CD8-positive, alpha-beta memory T cell (primary cell): ENCODE measurements at regions not wholly inside any gene's neighbourhood (a gene's known extent, or its start where the extent isn't known, plus 50 kb on each side); places are given as distances from the start of the nearest gene placed in this dataset.

ENCODE experiments used
- CTCF ChIA-PET: fragments of 350-600 bp; sonication (Branson Sonifier 250); formaldehyde crosslinking; loops from one replicate; lab custom pipeline; 2021; ENCODE audit warnings: antibody characterized with exemption; lab: Charles Lee
- POLR2A ChIA-PET: fragments of 350-600 bp; sonication (Branson Sonifier 250); formaldehyde crosslinking; loops from one replicate; lab custom pipeline; 2021; ENCODE audit warnings: antibody characterized with exemption; lab: Charles Lee
- DNase-seq, 5 donors: peaks; one replicate each; pipeline versions ENCODE4 v3.0.0 to v3.0.0-alpha.2; 2020 to 2022; ENCODE audit warnings: mixed read lengths in 1 of 5
- H3K27ac ChIP-seq: one replicate; pipeline ENCODE4 v1.7.0; 2013; ENCODE audit warnings: low read depth, mild to moderate bottlenecking, low read length, moderate library complexity
- H3K27me3 ChIP-seq: 2 replicates; pipeline ENCODE4 v1.7.0; 2013; ENCODE audit warnings: low read length, mild to moderate bottlenecking; ENCODE audit not compliant: insufficient read depth, poor library complexity, severe bottlenecking
- H3K36me3 ChIP-seq: 2 replicates; pipeline ENCODE4 v1.7.0; 2013; ENCODE audit warnings: mild to moderate bottlenecking, low read length, moderate library complexity; ENCODE audit not compliant: insufficient read depth
- H3K4me1 ChIP-seq: 2 replicates; pipeline ENCODE4 v1.7.0; 2013; ENCODE audit warnings: mild to moderate bottlenecking, low read length, moderate library complexity; ENCODE audit not compliant: insufficient read depth
- H3K4me3 ChIP-seq: 2 replicates; pipeline ENCODE4 v1.7.0; 2013; ENCODE audit warnings: mild to moderate bottlenecking, low read length
- H3K9me3 ChIP-seq: 2 replicates; pipeline ENCODE4 v1.7.0; 2013; ENCODE audit warnings: mild to moderate bottlenecking, low read length
- H3K27ac Mint-ChIP-seq, 8 donors: one replicate each; pipeline ENCODE4 v1.8.0; 2020 to 2021; ENCODE audit warnings: mixed read lengths in 8 of 8, mild to moderate bottlenecking in 6 of 8, inconsistent platforms in 3 of 8, moderate library complexity in 3 of 8
- H3K27me3 Mint-ChIP-seq, 2 donors: one replicate each; pipeline ENCODE4 v1.8.0; 2020 to 2021; ENCODE audit warnings: mixed read lengths in 2 of 2, mild to moderate bottlenecking in 1 of 2, moderate library complexity in 1 of 2
- H3K36me3 Mint-ChIP-seq, 3 donors: one replicate each; pipeline ENCODE4 v1.8.0; 2020 to 2021; ENCODE audit warnings: mixed read lengths in 3 of 3, inconsistent platforms in 1 of 3, mild to moderate bottlenecking in 1 of 3
- H3K4me1 Mint-ChIP-seq, 3 donors: one replicate each; pipeline ENCODE4 v1.8.0; 2020 to 2021; ENCODE audit warnings: mixed read lengths in 3 of 3, inconsistent platforms in 1 of 3, mild to moderate bottlenecking in 1 of 3
- H3K4me3 Mint-ChIP-seq, 7 donors: one replicate each; pipeline ENCODE4 v1.8.0; 2020 to 2021; ENCODE audit warnings: mixed read lengths in 7 of 7, mild to moderate bottlenecking in 6 of 7, moderate library complexity in 4 of 7, inconsistent platforms in 2 of 7
- H3K9me3 Mint-ChIP-seq, 5 donors: one replicate each; pipeline ENCODE4 v1.8.0; 2020 to 2022; ENCODE audit warnings: mixed read lengths in 5 of 5, mild to moderate bottlenecking in 3 of 5, moderate library complexity in 2 of 5, inconsistent platforms in 1 of 5

DNA sequence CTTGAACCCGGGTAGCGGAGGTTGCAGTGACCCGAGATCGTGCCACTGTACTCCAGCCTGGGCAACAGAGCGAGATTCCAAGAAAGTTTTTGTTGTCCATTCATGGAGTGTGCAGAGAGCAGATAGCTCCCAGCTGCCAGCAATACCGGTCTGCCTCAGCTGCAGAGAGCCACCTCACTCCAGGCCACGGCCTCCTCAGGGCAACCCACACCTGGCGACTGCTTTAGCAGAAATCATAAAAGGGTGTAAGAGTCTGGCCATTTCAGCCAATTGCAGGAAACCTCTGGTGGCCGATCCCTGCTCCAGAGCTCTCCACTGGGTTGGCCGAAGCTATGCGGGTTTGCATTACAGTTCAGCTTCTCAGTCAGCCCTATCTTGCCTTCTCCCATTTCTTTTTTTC, 227.4 kb upstream of the BCOR start:
- Mint-ChIP-seq H3K27me3 (peaks cover 3 to 4% of the 10 kb centered on the region in 2 donors), H3K4me1 (no peaks in the 10 kb centered on the region), H3K36me3 (no peaks in the 10 kb centered on the region), H3K9me3 (peaks cover 3 to 11% (median 8%) of the 10 kb centered on the region in 5 donors), H3K27ac (no peak overlapping the region), H3K4me3 (no peak overlapping the region)
- Histone ChIP-seq H3K4me1 (no peaks in the 10 kb centered on the region), H3K4me3 (no peak overlapping the region), H3K27ac (no peak overlapping the region), H3K27me3 (no peaks in the 10 kb centered on the region), H3K36me3 (no peaks in the 10 kb centered on the region), H3K9me3 (no peaks in the 10 kb centered on the region)
- POLR2A ChIA-PET, result no interaction called here
- CTCF ChIA-PET, result no interaction called here
- DNase-seq, result no peak

DNA sequence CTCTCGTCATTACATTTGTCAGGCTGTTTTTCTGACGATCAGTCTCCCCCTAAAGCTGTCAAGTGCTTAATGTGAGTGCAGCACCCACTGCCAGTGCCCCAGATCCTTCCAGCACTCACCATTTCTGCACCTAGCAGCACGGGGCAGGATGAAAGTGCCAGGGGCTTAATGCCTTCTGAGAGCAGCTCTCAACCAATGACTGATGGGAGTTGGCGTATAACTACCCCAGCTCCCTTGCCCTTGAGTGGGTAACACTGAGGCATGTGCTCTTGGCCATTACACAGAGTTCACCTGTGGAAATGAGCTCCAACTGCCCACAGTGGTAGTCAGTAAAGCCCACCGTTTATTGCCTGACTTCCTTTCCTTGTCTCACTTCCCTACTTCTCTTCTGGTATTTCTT, 226.2 kb upstream of the BCOR start:
- Mint-ChIP-seq H3K36me3 (no peaks in the 10 kb centered on the region), H3K4me1 (no peaks in the 10 kb centered on the region), H3K4me3 (no peak overlapping the region), H3K27ac (no peak overlapping the region), H3K27me3 (peaks cover 3 to 5% of the 10 kb centered on the region in 2 donors), H3K9me3 (peaks cover 3 to 16% (median 11%) of the 10 kb centered on the region in 5 donors)
- Histone ChIP-seq H3K9me3 (no peaks in the 10 kb centered on the region), H3K36me3 (no peaks in the 10 kb centered on the region), H3K27ac (no peak overlapping the region), H3K4me3 (no peak overlapping the region), H3K4me1 (no peaks in the 10 kb centered on the region), H3K27me3 (no peaks in the 10 kb centered on the region)
- POLR2A ChIA-PET, result no interaction called here
- DNase-seq, result no peak
- CTCF ChIA-PET, result no interaction called here

DNA sequence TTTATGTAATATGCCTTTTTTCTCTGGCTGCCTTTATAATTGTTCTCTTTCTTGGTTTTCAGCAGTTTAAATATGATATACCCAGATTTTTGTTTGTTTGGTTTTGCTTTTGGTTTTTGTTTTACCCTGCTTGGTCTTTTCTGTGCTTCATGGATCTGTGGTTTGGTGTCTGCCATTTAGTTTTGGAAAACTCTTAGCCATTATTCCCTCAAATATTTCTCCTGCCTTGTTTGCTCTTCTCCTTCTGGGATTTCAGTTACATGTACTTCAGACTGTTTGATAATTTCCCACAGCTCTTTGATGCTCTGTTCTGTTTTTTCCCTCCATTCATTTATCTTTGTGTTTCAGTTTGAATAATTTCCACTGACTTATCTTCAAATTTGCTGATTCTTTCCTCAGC, 223.1 kb upstream of the BCOR start:
- Mint-ChIP-seq H3K4me3 (no peak overlapping the region), H3K9me3 (peaks cover 11 to 42% (median 27%) of the 10 kb centered on the region in 5 donors), H3K4me1 (no peaks in the 10 kb centered on the region), H3K27ac (no peak overlapping the region), H3K27me3 (peaks cover 3 to 8% of the 10 kb centered on the region in 2 donors), H3K36me3 (peaks cover 0 to 18% (median 0%) of the 10 kb centered on the region in 3 donors)
- ChIA-PET CTCF (no interaction called here), POLR2A (no interaction called here)
- Histone ChIP-seq H3K4me3 (no peak overlapping the region), H3K36me3 (no peaks in the 10 kb centered on the region), H3K4me1 (no peaks in the 10 kb centered on the region), H3K9me3 (no peaks in the 10 kb centered on the region), H3K27me3 (no peaks in the 10 kb centered on the region), H3K27ac (no peak overlapping the region)
- no peak for DNase-seq

- H3K9me3 Mint-ChIP-seq, result peaks cover 11 to 55% (median 35%) of the 10 kb centered on the region in 5 donors
- Histone ChIP-seq H3K9me3 (no peaks in the 10 kb centered on the region), H3K4me1 (no peaks in the 10 kb centered on the region), H3K27ac (no peak overlapping the region), H3K4me3 (no peak overlapping the region), H3K36me3 (no peaks in the 10 kb centered on the region), H3K27me3 (no peaks in the 10 kb centered on the region)
- peaks cover 0 to 18% (median 0%) of the 10 kb centered on the region in 3 donors for H3K36me3 Mint-ChIP-seq
- no peak for DNase-seq
- H3K4me3 Mint-ChIP-seq, result no peak overlapping the region
- no peaks in the 10 kb centered on the region for H3K4me1 Mint-ChIP-seq
- peaks cover 3 to 6% of the 10 kb centered on the region in 2 donors for H3K27me3 Mint-ChIP-seq
- H3K27ac Mint-ChIP-seq, result no peak overlapping the region
- POLR2A ChIA-PET, result no interaction called here
- CTCF ChIA-PET, result no interaction called here
These were observed 221.0 kb upstream of the BCOR start for GRCh38 chrX:40318801-40319200.

DNA sequence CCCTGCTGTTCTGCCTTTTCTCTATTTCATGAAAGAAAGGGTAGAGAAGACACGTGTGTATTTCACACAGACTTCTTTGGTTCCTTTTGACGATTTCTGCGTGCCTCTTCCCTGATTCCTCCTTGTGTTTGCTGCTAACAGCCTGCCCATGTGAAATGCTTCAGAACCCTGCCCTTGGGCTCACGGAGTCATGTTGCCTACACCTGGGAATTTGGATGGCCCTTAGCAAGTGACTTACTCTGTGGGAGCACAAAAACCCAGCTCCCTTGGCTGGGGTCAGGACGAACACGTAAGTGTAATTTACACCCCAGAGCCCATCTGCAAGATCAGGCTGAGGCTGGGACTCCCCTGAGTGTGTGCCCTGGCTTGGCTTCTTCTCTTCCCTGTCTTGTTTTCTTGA, 220.3 kb upstream of the BCOR start:
- no peaks in the 10 kb centered on the region for H3K36me3 ChIP-seq
- H3K4me3 ChIP-seq, result no peak overlapping the region
- H3K27ac ChIP-seq, result no peak overlapping the region
- H3K9me3 ChIP-seq, result no peaks in the 10 kb centered on the region
- H3K36me3 Mint-ChIP-seq, result peaks cover 0 to 24% (median 0%) of the 10 kb centered on the region in 3 donors
- H3K27me3 ChIP-seq, result no peaks in the 10 kb centered on the region
- H3K27ac Mint-ChIP-seq, result no peak overlapping the region
- ChIA-PET CTCF (no interaction called here), POLR2A (no interaction called here)
- peaks cover 3 to 5% of the 10 kb centered on the region in 2 donors for H3K27me3 Mint-ChIP-seq
- H3K4me3 Mint-ChIP-seq, result no peak overlapping the region
- H3K9me3 Mint-ChIP-seq, result peaks cover 11 to 60% (median 39%) of the 10 kb centered on the region in 5 donors
- DNase-seq, result no peak
- no peaks in the 10 kb centered on the region for H3K4me1 ChIP-seq
- H3K4me1 Mint-ChIP-seq, result no peaks in the 10 kb centered on the region

DNA sequence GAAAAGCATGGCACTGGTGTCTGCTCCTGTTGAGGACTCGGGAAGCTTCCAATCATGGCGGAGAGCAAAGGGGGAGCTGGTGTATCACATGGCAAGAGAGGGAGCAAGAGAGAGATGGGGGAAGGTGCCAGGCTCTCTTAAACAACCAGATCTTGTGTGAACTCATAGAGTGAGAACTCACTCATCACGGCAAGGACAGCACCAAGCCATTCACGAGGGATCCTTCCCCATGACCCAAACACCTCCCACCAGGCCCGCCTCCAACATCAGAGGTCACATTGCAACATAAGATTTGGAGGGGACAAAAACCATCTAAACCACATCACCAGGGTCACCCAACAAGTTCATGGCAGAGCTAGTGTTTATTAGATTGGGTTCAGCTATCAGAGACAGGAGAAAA, 218.7 kb upstream of the BCOR start:
- no peak overlapping the region for H3K27ac ChIP-seq
- no peaks in the 10 kb centered on the region for H3K4me1 ChIP-seq
- H3K4me3 ChIP-seq, result no peak overlapping the region
- H3K4me1 Mint-ChIP-seq, result no peaks in the 10 kb centered on the region
- ChIA-PET POLR2A (no interaction called here), CTCF (no interaction called here)
- no peaks in the 10 kb centered on the region for H3K36me3 ChIP-seq
- DNase-seq, result no peak
- no peak overlapping the region for H3K27ac Mint-ChIP-seq
- no peak overlapping the region for H3K4me3 Mint-ChIP-seq
- H3K9me3 Mint-ChIP-seq, result peaks cover 11 to 60% (median 39%) of the 10 kb centered on the region in 5 donors
- peaks cover 0 to 24% (median 0%) of the 10 kb centered on the region in 3 donors for H3K36me3 Mint-ChIP-seq
- peaks cover 3 to 7% of the 10 kb centered on the region in 2 donors for H3K27me3 Mint-ChIP-seq
- H3K27me3 ChIP-seq, result no peaks in the 10 kb centered on the region
- no peaks in the 10 kb centered on the region for H3K9me3 ChIP-seq

DNA sequence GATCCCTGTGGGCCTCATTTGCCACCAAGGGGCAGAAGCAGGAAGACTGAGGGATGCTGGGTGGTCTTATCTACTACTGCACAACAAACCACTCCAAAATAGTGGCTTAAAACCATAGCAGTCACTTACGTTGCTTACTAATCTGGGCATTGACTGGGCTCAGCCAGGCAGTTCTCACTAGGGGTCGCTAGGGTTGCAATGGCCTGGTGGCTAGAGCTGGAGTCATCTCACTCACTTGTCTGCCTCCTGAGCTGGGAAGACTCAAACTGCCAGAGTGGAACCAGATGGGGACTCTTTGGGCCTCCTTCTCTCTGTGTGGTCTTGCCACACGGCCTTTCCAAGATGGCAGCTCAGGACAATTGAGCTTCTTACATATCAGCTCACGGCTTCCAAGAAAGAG, 216.3 kb upstream of the BCOR start:
- Mint-ChIP-seq H3K27ac (no peak overlapping the region), H3K4me1 (no peaks in the 10 kb centered on the region), H3K36me3 (peaks cover 0 to 24% (median 0%) of the 10 kb centered on the region in 3 donors), H3K27me3 (peaks cover 0 to 8% of the 10 kb centered on the region in 2 donors), H3K4me3 (no peak overlapping the region), H3K9me3 (peaks cover 0 to 44% (median 29%) of the 10 kb centered on the region in 5 donors)
- POLR2A ChIA-PET, result no interaction called here
- Histone ChIP-seq H3K4me3 (no peak overlapping the region), H3K36me3 (no peaks in the 10 kb centered on the region), H3K9me3 (no peaks in the 10 kb centered on the region), H3K27ac (no peak overlapping the region), H3K4me1 (no peaks in the 10 kb centered on the region), H3K27me3 (no peaks in the 10 kb centered on the region)
- CTCF ChIA-PET, result no interaction called here
- no peak for DNase-seq

- no peaks in the 10 kb centered on the region for H3K4me1 ChIP-seq
- no peak for DNase-seq
- ChIA-PET CTCF (no interaction called here), POLR2A (no interaction called here)
- peaks cover 0 to 18% (median 0%) of the 10 kb centered on the region in 3 donors for H3K36me3 Mint-ChIP-seq
- no peak overlapping the region for H3K27ac Mint-ChIP-seq
- peaks cover 0 to 36% (median 28%) of the 10 kb centered on the region in 5 donors for H3K9me3 Mint-ChIP-seq
- H3K9me3 ChIP-seq, result no peaks in the 10 kb centered on the region
- no peak overlapping the region for H3K27ac ChIP-seq
- no peaks in the 10 kb centered on the region for H3K4me1 Mint-ChIP-seq
- H3K36me3 ChIP-seq, result no peaks in the 10 kb centered on the region
- peaks cover under 1 to 8% of the 10 kb centered on the region in 2 donors for H3K27me3 Mint-ChIP-seq
- H3K27me3 ChIP-seq, result no peaks in the 10 kb centered on the region
- H3K4me3 Mint-ChIP-seq, result no peak overlapping the region
- H3K4me3 ChIP-seq, result no peak overlapping the region
These were observed 215.5 kb upstream of the BCOR start for GRCh38 chrX:40313269-40313668.
